ENCODE measurements at regions not wholly inside any gene's neighbourhood (a gene's known extent, or its start where the extent isn't known, plus 50 kb on each side); places are given as distances from the start of the nearest gene placed in this dataset.

DNA sequence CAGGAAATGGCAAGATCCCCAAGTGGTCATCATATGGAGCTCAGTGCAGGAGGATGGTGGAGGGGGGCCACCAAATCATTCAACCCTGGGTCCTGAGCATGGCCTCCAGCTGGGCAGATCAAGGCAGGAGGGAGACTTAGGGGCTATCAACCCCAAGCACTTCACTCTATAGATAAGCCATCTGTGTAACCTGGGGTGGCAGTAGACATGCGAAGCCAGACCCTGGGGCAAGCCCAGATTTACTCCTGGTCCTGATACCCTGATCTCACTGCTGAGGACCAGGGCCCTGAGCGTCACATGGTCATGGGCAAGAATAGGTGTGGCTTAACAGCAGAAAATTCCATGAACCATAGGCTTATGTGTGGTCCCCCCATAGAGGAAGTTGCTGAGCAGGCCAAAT lies 173.0 kb upstream of the ADCY1 start:
- ATAC-seq (no peak), FAIRE-seq (no peak), DNase-seq (ENCODE audit: low read depth, low spot score) (no peak)
- ChIA-PET SMC1A (ENCODE audit: uncharacterized antibody, unreplicated experiment) (no interaction called here), CTCF (interaction anchor here (0.6 kb wide), 1 partner anchor 283 kb away, joined by 3 read pairs; no protein-coding TSS in a partner anchor), RAD21 (ENCODE audit: unreplicated experiment) (no interaction called here), POLR2A (no interaction called here)
- no peaks in the 10 kb centered on the region for H3K36me3 ChIP-seq (ENCODE audit: control insufficient read depth in 2 of 2, insufficient read depth in 2 of 2, low read length in 1 of 2)
- no peak overlapping the region for H3K4me2 ChIP-seq (ENCODE audit: control insufficient read depth, insufficient read depth)
- no peak overlapping the region for H3K4me3 ChIP-seq
- H3K27ac ChIP-seq (ENCODE audit: control insufficient read depth, insufficient read depth), result no peak overlapping the region
- H3K9me3 ChIP-seq (replicated peaks; ENCODE audit: control insufficient read depth, insufficient read depth, low read length), result no peaks in the 10 kb centered on the region
- H2AFZ ChIP-seq (ENCODE audit: control insufficient read depth, low read depth, low read length), result no peak overlapping the region
- no TSS peak for BruUV-seq (replicated peaks)
- no peaks in the 10 kb centered on the region; a peak in 1 of 4 replicates for H3K27me3 ChIP-seq (replicated peaks in 1 of 2; ENCODE audit: control insufficient read depth in 2 of 2, insufficient read depth in 2 of 2, low read length in 1 of 2)
- TF ChIP-seq SIN3A (IDR thresholded peaks at IDR 0.05; ENCODE audit: low read depth, low read length), result no peak
- intact Hi-C loops (cut with micrococcal nuclease; ENCODE audit: unreplicated experiment), result no loop called here
- H3K4me1 ChIP-seq (ENCODE audit: control insufficient read depth, insufficient read depth, low read length), result no peaks in the 10 kb centered on the region
- 4% methylated on average over 2 of the region's 2 CpGs for WGBS (ENCODE audit: insufficient coverage, insufficient replicate concordance, low lambda C conversion rate, missing lambda C conversion rate)
- in situ Hi-C loops (cut with MboI), result no loop called here
- H3K79me2 ChIP-seq (ENCODE audit: control insufficient read depth, insufficient read depth, low read length), result no peaks in the 10 kb centered on the region
- H4K20me1 ChIP-seq (ENCODE audit: control insufficient read depth, insufficient read depth), result no peaks in the 10 kb centered on the region
- no peak overlapping the region for H3K9ac ChIP-seq (ENCODE audit: control insufficient read depth, insufficient read depth, low read length)

DNA sequence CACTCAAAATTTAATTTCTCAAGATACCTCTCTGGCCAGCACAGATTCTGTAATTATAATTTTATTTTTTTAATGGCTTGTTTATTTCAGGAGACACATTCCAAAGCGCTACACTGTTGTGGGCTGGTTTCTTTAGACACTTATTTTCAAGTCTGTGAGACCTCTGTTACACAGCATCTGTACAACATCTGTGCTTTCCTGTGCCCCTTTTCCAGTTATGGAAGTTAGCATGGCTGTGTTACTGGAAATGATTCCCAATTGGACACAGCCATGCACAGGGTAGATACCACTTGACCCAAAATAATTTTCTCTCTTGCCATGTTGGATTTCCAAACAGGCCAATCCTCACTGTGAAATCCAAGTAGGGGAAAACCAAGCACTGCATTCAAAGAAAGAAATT lies 172.3 kb upstream of the ADCY1 start:
- WGBS (ENCODE audit: insufficient coverage, insufficient replicate concordance, low lambda C conversion rate, missing lambda C conversion rate), result 0% methylated on average over 1 of the region's 1 CpG
- in situ Hi-C loops (cut with MboI), result no loop called here
- ATAC-seq (no peak), DNase-seq (ENCODE audit: low read depth, low spot score) (no peak), FAIRE-seq (no peak)
- Histone ChIP-seq H2AFZ (ENCODE audit: control insufficient read depth, low read depth, low read length) (no peak overlapping the region), H3K9ac (ENCODE audit: control insufficient read depth, insufficient read depth, low read length) (no peak overlapping the region), H3K27me3 (replicated peaks in 1 of 2; ENCODE audit: control insufficient read depth in 2 of 2, insufficient read depth in 2 of 2, low read length in 1 of 2) (no peaks in the 10 kb centered on the region; a peak in 1 of 4 replicates), H3K4me3 (no peak overlapping the region), H3K4me2 (ENCODE audit: control insufficient read depth, insufficient read depth) (no peak overlapping the region), H3K79me2 (ENCODE audit: control insufficient read depth, insufficient read depth, low read length) (no peaks in the 10 kb centered on the region), H3K9me3 (replicated peaks; ENCODE audit: control insufficient read depth, insufficient read depth, low read length) (no peaks in the 10 kb centered on the region), H3K27ac (ENCODE audit: control insufficient read depth, insufficient read depth) (no peak overlapping the region), H3K36me3 (ENCODE audit: control insufficient read depth in 2 of 2, insufficient read depth in 2 of 2, low read length in 1 of 2) (no peaks in the 10 kb centered on the region), H3K4me1 (ENCODE audit: control insufficient read depth, insufficient read depth, low read length) (no peaks in the 10 kb centered on the region), H4K20me1 (ENCODE audit: control insufficient read depth, insufficient read depth) (no peaks in the 10 kb centered on the region)
- ChIA-PET SMC1A (ENCODE audit: uncharacterized antibody, unreplicated experiment) (no interaction called here), POLR2A (no interaction called here), RAD21 (ENCODE audit: unreplicated experiment) (no interaction called here), CTCF (no interaction called here)
- no TSS peak for BruUV-seq (replicated peaks)
- TF ChIP-seq, protein P1, sequence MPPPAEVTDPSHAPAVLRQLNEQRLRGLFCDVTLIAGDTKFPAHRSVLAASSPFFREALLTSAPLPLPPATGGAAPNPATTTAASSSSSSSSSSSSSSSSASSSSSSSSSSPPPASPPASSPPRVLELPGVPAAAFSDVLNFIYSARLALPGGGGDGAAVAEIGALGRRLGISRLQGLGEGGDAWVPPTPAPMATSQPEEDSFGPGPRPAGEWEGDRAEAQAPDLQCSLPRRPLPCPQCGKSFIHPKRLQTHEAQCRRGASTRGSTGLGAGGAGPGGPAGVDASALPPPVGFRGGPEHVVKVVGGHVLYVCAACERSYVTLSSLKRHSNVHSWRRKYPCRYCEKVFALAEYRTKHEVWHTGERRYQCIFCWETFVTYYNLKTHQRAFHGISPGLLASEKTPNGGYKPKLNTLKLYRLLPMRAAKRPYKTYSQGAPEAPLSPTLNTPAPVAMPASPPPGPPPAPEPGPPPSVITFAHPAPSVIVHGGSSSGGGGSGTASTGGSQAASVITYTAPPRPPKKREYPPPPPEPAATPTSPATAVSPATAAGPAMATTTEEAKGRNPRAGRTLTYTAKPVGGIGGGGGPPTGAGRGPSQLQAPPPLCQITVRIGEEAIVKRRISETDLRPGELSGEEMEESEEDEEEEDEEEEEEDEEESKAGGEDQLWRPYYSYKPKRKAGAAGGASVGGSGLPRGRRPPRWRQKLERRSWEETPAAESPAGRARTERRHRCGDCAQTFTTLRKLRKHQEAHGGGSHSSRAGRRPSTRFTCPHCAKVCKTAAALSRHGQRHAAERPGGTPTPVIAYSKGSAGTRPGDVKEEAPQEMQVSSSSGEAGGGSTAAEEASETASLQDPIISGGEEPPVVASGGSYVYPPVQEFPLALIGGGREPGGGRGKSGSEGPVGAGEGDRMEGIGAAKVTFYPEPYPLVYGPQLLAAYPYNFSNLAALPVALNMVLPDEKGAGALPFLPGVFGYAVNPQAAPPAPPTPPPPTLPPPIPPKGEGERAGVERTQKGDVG (CRISPR knock-in tag; IDR thresholded peaks at IDR 0.05), result no peak
- TF ChIP-seq SMARCA5 (IDR thresholded peaks at IDR 0.05) (no peak), POU2F2 (IDR thresholded peaks at IDR 0.05; ENCODE audit: borderline replicate concordance, low read depth, low read length) (no peak)
- intact Hi-C loops (cut with micrococcal nuclease; ENCODE audit: unreplicated experiment), result no loop called here

Data from GM12878 (cell line).